ENCODE measurements at regions not wholly inside any gene's neighbourhood (a gene's known extent, or its start where the extent isn't known, plus 50 kb on each side); places are given as distances from the start of the nearest gene placed in this dataset.

GRCh38 chr3:23073724-23074305 is 129.3 kb upstream of the UBE2E2 start:
- TF ChIP-seq POLR2AphosphoS5 (IDR thresholded peaks at IDR 0.05) (no peak), CTCF (IDR thresholded peaks at IDR 0.05) (no peak), POLR2A (IDR thresholded peaks at IDR 0.05) (no peak), EP300 (IDR thresholded peaks at IDR 0.05) (no peak)

All from gastroesophageal sphincter (tissue), 3 donors.